ENCODE measurements at regions not wholly inside any gene's neighbourhood (a gene's known extent, or its start where the extent isn't known, plus 50 kb on each side); places are given as distances from the start of the nearest gene placed in this dataset.

- Histone ChIP-seq H3K27me3 (no peaks in the 10 kb centered on the region), H3K27ac (no peak overlapping the region), H3K9me3 (ENCODE audit: low read depth) (no peaks in the 10 kb centered on the region), H3K4me1 (ENCODE audit: low read depth) (no peaks in the 10 kb centered on the region), H3K36me3 (no peaks in the 10 kb centered on the region), H3K4me3 (no peak overlapping the region)
- TF ChIP-seq, protein P1, sequence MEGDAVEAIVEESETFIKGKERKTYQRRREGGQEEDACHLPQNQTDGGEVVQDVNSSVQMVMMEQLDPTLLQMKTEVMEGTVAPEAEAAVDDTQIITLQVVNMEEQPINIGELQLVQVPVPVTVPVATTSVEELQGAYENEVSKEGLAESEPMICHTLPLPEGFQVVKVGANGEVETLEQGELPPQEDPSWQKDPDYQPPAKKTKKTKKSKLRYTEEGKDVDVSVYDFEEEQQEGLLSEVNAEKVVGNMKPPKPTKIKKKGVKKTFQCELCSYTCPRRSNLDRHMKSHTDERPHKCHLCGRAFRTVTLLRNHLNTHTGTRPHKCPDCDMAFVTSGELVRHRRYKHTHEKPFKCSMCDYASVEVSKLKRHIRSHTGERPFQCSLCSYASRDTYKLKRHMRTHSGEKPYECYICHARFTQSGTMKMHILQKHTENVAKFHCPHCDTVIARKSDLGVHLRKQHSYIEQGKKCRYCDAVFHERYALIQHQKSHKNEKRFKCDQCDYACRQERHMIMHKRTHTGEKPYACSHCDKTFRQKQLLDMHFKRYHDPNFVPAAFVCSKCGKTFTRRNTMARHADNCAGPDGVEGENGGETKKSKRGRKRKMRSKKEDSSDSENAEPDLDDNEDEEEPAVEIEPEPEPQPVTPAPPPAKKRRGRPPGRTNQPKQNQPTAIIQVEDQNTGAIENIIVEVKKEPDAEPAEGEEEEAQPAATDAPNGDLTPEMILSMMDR (IDR thresholded peaks at IDR 0.05; ENCODE audit: low read depth, low read length): no peak
- DNase-seq (ENCODE audit: low read depth in 1 of 2, low spot score in 1 of 2): no peak
These were observed 572.0 kb downstream of the BCOR start for GRCh38 chrX:39525758-39526157.

- Histone ChIP-seq H3K4me1 (ENCODE audit: low read depth) (no peaks in the 10 kb centered on the region), H3K9me3 (ENCODE audit: low read depth) (no peaks in the 10 kb centered on the region), H3K27ac (no peak overlapping the region), H3K36me3 (no peaks in the 10 kb centered on the region), H3K4me3 (no peak overlapping the region), H3K27me3 (no peaks in the 10 kb centered on the region)
- DNase-seq (ENCODE audit: low read depth in 1 of 2, low spot score in 1 of 2): peak in 1 of 2 donors; percentile 77
- TF ChIP-seq, protein P1 (IDR thresholded peaks at IDR 0.05; ENCODE audit: low read depth, low read length): no peak
These were observed 570.7 kb downstream of the BCOR start for GRCh38 chrX:39527025-39527424.

GRCh38 chrX:39528161-39528916 is 569.4 kb downstream of the BCOR start:
- no peak for DNase-seq (ENCODE audit: low read depth in 1 of 2, low spot score in 1 of 2)
- Histone ChIP-seq H3K9me3 (ENCODE audit: low read depth) (no peaks in the 10 kb centered on the region), H3K4me1 (ENCODE audit: low read depth) (no peaks in the 10 kb centered on the region), H3K4me3 (no peak overlapping the region), H3K27ac (no peak overlapping the region), H3K27me3 (no peaks in the 10 kb centered on the region), H3K36me3 (no peaks in the 10 kb centered on the region)
- TF ChIP-seq, protein P1 (IDR thresholded peaks at IDR 0.05; ENCODE audit: low read depth, low read length): no peak

- no peak for DNase-seq (ENCODE audit: low read depth in 1 of 2, low spot score in 1 of 2)
- Histone ChIP-seq H3K4me3 (no peak overlapping the region), H3K27ac (no peak overlapping the region), H3K27me3 (no peaks in the 10 kb centered on the region), H3K9me3 (ENCODE audit: low read depth) (no peaks in the 10 kb centered on the region), H3K36me3 (no peaks in the 10 kb centered on the region), H3K4me1 (ENCODE audit: low read depth) (no peaks in the 10 kb centered on the region)
- TF ChIP-seq, protein P1 (IDR thresholded peaks at IDR 0.05; ENCODE audit: low read depth, low read length): no peak
These were observed 565.0 kb downstream of the BCOR start for GRCh38 chrX:39532761-39533160.

- TF ChIP-seq, protein P1 (IDR thresholded peaks at IDR 0.05; ENCODE audit: low read depth, low read length): no peak
- no peak overlapping the region for H3K27ac ChIP-seq
- no peak overlapping the region for H3K4me3 ChIP-seq
- DNase-seq (ENCODE audit: low read depth in 1 of 2, low spot score in 1 of 2): no peak
- H3K4me1 ChIP-seq (ENCODE audit: low read depth): no peaks in the 10 kb centered on the region
- H3K9me3 ChIP-seq (ENCODE audit: low read depth): no peaks in the 10 kb centered on the region
- no peaks in the 10 kb centered on the region for H3K27me3 ChIP-seq
- H3K36me3 ChIP-seq: no peaks in the 10 kb centered on the region
These were observed 562.8 kb downstream of the BCOR start for GRCh38 chrX:39534949-39535348.
